NCI-H69 (cell line): ENCODE measurements at regions not wholly inside any gene's neighbourhood (a gene's known extent, or its start where the extent isn't known, plus 50 kb on each side); places are given as distances from the start of the nearest gene placed in this dataset.
"Not testable (repeated sequence)": the region's sequence is repeated elsewhere in the genome, so short reads cannot be mapped to it uniquely, and the experiment has no call there.

ENCODE experiments used
- DNase-seq: peaks from one replicate; lab custom pipeline; 2025; lab: John Stamatoyannopoulos, UW

DNA sequence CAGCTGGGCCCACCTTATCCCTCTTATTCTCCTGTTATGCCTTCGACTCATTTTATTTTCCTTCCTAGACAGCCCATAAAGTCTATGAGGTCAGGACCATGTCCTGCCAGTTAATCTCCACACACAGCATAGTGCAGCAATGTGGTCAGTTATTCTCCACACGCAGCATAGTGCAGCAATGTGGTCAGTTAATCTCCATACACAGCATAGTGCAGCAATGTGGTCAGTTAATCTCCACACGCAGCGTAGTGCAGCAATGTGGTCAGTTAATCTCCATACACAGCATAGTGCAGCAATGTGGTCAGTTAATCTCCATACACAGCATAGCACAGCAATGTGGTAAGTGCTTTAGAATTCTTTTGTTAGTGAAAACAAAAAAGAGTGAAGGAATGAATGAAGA, 77.8 kb downstream of the TEX36 start:
- DNase-seq, result no peak

DNA sequence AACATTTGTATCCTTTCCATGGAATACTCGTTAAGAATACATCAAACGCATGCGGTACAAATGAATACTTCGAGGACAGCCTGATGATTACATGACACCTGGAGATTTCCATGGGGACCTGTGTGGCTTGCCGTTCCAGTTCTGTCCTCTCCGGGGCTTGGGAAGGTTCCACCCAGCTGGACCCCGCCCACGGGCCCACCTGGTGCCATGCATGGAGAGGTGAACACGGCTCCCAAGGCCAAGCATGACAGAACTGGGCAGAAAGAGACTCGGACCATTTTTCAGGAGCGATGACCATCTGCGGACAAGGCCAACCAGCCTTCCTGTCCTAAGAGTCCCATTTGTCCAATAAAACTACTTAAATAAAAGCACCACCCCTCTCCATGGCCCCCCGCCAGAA, 80.1 kb downstream of the TEX36 start:
- no peak for DNase-seq

DNA sequence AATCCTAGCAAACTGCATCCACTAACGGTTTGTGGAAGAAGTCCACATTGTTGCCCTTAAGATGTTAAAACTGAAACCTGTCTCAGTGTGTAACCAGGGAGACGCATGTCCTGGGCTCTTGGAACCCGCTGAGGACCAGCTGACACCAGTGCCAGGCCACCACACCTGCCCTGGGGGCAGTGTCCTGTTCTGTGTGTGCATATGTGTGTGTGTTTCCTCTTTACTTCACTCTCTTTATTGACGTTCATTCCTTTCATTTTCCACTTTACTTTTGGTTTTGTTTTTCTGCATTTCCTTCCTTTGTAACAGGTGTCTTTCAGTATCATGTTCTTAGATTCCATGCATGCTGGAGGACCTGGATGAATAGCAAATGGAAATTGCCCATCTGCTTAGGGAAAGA, 83.8 kb downstream of the TEX36 start:
- DNase-seq, result no peak

DNA sequence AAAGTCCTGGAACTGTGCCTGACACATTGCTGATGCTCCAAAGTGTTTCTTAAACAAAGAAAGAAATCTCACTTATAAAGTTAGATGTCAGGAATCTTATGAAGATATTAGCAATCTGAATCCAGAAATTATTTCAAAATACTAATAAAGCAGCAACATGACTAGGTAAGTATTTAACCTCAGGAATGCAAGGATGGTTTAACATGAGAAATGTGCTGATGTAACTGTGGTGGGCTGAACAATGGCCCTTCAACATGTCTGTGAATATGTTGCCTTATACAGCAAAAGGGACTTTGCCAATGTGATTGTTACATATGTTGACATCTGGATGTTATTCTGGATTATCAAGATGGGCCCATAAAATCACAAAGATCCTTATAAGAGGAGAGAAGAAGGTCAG, 87.1 kb downstream of the TEX36 start:
- no peak for DNase-seq

DNA sequence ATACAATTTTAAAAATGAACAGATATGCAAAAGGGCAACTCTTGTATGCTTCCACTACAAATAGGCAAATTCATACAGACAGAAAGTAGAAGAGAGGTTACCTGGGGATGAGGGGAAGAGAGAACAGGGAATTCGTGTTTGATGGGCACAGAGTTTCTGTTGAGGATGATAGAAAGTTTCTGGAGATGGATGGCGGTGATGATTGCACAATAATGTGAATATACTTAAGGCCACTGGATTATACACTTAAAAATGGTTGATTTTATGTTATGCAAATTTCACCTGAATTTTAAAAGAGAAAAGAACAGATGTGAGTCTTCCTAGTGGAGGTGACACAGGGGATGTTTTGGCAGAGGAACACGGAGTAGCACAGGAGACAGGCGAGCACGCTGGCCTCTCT, 89.3 kb downstream of the TEX36 start:
- DNase-seq, result no peak

DNA sequence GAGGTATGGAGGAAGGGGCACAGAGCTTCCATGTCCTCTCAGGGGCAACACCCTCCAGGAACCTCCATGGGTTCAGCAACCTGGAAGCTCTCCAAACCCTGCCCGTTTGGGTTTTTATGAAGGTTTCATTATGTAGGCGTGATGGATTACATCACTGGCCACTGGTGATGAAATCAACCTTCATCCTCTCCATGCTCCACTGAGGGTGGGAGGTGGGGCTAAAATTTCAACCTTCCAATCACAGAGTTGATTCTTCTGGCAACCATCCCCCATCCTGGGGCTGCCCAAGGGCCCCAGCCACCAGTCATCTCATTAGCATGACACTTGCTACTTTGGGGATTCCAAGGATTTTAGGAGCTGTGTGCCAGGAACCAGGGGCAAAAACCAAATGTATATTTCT, 90.1 kb downstream of the TEX36 start:
- no peak for DNase-seq

DNA sequence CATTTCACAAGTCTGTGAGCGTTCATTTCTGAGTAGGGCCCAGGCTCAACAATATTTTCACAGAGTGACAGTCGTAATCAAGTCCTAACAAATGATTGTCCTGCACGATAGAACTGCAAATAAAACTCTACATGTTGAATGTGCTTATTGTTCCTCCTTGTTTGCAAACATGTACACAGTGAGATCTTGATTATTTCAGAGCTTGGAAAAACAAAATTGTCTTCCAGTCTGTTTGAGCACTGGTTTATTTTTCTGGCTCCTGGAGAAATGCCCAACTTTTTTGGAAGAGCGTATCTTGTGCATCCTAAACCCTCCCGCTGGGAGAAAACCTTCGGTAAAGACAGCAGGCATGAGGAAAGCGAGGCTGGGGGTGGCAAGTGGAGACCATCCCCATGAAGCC, 91.1 kb downstream of the TEX36 start:
- DNase-seq, result no peak

DNA sequence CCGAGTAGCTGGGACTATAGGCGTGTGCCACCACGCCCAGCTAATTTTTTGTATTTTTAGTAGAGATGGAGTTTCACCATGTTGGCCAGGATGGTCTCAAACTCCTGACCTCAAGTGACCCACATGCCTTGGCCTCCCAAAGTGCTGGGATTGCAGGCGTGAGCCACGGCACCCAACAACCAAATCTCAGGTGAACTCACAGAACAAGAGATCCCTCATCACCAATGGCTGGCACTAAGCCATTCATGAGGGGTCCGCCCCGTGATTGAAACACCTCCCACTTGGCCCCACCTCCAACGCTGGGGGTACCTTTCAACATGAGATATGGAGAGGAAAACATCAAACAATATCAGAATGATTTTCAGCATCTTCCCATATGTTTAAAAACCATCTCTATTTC, 94.2 kb downstream of the TEX36 start:
- not testable (repeated sequence) for DNase-seq

DNA sequence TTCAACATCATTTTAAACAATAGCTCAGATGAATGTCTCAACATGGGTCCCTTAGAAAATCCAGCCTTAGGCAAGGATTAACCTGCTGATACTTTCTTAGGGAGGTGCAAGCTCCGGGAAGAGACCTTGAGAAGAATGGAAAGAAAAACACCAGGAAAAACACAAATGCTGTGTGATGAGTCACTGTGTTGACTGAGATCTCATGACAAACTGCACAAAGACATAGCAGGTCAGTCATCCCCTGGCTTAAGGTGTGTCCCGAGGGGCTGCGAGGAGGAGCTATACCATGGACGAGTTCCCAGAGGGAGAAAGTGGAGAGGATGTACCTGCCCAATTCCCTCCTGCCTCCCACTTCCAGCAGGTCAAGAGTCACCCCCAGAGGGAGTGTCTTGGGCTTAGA, 98.0 kb downstream of the TEX36 start:
- DNase-seq, result no peak

DNA sequence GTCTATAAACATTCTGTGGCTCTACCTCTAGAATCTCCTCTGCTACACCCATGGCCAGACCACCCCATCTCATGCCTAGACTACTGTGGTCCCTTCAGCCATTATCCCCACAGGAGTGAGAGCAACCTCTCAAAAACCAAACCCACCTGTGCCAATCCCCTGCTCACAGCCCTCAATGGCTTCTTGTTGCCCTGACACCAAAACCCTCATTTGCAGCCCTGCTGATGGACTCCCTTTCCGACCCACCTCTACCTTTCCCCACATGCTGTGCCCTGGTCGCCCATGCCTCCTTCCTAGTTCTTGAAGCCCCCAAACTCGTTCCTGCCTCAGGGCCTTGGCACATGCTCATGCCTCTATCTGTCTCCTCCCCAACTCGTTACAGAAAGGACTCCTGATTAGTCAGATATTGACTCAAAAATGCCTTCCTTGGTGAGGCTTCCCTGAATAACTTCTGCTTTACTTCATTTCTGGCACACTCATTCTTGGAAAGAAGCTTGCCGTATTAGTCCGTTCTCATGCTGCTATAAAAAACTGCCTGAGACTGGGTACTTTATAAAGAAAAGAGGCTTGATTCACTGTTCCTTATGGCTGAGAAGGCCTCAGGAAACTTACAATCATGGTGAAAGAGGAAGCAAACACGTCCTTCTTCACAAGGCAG, 104.2 kb downstream of the TEX36 start:
- DNase-seq, result no peak

DNA sequence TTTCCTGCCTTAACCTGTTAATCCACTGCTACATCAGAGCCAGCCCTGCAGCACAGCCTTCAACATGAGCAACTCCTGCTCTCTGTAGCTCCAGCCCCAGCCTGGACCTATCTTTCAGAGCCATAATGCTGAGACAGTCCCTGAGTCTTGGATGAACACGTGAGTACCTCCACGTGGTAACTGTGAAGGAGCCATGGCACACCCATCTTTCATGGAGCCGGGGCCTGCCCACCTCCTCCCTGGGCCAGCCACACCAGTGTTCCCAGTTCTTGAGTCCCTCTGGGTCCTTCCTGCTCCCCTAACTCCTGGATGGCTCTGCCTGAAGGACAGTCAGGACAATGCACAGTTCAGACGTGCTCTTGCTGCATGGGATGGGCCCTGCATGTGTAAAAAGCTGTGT, 107.1 kb downstream of the TEX36 start:
- DNase-seq, result no peak

DNA sequence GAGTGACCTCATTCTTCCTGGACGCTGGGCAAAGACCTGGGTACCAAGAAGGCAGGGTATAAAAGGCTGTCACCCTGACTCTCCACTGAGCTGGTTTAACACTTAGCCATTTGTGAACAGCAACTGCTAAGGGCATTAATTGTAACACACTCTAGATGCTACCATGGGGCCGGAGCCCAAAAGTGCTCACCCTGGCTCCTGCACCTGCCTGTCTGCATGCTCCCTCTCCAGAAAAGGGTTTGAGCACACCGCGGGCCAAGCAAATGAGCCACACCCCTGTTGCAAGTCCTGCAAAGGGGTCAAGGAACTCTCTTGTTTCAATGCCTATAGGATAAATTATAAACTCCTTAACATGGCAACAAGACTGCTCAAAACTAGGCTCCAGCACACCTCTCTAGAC, 114.8 kb downstream of the TEX36 start:
- DNase-seq, result no peak

DNA sequence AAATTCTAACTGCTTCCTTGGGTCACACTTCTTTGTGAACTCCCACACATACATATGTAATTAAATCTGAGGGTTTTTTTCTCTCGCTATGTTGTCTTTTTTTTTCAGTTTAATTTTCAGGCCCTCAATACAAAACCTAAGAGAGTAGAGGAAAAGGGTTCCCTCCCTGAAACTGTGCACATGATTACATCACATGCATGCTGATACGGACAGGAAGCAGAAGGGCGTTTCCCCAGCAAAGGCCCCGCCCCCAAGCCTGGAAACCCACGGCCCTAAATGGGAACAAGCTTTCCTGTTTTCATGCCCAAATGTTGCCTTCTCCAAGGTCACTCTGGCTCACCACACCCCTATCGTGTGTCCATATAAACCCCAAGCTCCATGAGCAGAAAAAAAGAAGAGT, 115.4 kb downstream of the TEX36 start:
- DNase-seq, result no peak

DNA sequence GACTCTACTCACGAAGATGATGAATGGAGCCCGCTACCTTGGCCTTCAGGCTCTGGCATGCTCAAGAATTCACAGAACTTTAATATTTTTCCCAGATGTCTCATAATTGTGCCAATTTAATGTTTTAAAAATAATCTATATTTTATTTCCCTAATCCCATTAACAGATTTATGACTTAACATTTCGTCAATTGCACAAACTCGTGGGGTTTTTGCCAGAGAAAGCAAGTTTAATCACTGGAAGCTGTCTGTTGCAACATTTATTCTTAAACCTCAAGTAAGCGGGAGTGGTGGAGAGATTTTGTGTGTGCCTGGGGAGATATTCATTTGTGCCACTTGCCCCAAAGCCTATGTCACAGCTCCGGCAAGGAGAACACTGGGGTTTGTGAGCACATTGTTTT, 117.9 kb downstream of the TEX36 start:
- DNase-seq, result no peak

DNA sequence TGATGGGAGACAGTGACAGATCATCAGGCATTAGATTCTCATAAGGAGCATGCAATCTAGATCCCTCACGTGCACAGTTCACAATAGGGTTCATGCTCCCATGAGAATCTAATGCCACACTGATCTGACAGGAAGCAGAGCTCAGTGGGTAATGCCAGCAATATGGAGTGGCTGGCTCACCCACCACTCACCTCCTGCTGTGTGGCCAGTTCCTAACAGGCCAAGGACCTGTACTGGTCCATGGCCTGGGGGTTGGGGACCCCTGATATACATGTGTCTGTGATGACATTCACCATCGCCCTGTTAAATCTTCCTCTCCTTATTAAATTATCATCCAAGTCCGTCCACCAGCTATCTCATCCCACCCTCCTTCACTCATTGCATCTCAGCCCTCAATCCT, 118.4 kb downstream of the TEX36 start:
- no peak for DNase-seq

DNA sequence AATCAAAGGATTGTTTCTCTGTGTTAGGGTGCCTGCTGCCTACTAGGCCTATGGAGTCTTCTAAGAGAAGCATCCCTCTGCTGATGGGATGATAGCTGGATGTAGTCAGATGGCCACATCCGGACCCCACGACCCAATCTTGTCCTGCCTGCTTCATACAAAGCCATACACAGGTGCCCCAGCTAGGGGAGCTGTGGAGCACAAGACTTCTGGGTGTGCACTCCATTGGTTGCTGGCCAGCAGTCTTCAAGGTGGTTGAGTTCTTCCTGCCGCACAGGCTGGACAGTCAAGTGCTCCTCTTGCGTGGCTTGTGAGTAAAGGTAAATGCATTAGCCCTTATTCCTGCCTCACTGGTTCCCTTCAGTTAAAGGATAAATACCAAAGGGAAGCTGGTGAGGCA, 120.2 kb downstream of the TEX36 start:
- no peak for DNase-seq

DNA sequence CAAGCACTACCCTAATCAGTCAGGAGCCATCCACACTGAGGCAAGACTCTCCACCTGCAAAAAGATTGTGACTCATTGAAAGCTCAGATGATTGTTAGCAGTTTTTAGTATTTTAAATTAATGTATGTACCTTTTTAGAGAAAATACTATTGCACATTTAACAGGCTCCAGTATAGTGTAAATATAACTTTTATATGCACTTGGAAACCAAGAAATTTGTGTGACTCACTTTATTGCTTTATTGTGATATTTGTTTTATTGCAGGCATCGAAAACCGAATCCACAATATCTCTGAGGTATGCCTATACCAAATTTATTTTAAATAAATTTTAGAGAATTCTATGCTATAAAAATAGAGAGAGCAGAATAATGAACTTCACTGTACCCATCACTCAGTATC, 122.0 kb downstream of the TEX36 start:
- no peak for DNase-seq

DNA sequence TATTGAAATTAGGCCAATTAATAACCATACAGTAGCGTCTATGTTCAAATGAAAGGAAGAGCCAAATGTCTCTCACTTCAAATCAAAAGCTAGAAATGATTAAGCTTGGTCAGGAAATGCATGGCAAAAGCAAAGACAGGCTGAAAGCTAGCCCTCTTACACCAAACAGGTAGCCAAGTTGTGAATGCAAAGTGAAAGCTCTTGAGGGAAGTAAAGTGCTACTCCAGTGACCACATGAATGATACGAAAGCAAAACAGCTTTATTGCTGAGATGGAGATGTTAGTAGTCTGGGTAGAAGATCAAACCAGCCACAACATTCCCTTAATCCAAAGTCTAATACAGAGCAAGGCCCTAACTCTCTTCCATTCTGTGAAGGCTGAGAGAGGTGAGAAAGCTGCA, 123.8 kb downstream of the TEX36 start:
- no peak for DNase-seq

DNA sequence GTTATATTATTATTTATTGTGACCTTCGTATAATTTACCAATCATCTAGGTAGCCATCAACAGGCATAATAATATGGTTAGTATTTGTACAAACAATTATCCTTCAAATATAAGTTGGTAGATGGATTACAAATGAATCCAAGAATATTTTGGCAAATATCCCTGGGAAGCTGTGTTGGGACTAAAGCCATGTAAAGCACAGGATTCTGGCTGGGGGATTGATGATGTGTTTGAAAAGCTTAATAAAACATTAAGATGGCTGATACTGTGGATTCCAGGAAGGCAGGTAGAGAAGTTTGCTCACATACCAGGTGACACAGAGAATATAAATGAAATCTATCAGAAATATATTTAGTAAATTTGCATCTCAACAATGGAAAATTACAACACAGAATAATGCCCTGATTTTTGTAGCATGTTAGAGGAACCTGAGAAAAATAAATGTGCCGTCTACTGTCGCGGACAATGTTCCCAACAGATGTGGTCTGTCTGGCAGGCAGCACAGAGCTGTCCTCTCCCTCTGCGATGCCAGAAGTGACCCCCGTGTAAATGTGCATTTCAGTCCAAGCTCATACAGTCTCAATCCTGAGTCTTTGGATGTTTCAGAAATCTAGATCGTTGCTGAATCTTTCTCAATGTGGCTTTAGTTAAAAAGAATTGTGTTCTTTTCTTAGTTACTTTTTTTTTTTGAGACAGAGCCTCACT, 125.0 kb downstream of the TEX36 start:
- no peak for DNase-seq

DNA sequence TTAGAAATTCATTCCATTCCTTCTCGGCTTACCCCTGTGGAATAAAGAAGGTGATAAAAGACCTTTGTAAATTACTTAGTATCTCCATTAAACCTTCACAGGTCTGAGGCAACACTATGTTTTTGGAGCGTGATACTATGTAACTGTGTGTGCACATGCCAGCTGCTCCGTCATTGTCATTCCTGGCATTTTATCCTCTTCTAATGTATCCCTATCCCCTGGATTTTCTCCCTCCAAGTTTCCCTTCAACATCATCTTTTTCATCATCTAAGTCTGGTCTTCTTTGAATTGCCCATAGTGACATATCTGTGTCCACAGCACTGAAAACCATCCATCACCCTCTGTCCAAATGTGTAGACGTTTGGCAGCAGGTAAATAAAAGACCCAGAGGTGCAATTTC, 125.7 kb downstream of the TEX36 start:
- no peak for DNase-seq

DNA sequence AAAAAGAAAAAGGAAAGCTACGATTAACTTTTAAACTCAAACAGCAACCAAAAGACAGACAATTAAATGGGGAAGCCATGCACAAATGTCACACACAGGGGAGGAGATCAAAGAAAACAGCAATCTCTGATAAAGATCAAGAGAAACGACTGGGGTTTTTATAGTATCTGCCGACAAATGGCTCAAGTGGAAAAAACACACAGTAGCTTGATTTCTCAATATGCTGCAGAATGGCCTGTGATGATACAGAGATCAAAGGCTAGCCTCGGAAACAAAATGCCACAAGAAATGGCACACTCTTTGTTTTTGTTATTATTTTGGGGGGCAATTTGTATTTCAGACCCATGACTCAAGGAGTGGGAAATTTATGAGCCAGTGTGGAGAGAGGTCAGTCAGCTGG, 126.1 kb downstream of the TEX36 start:
- DNase-seq, result no peak

DNA sequence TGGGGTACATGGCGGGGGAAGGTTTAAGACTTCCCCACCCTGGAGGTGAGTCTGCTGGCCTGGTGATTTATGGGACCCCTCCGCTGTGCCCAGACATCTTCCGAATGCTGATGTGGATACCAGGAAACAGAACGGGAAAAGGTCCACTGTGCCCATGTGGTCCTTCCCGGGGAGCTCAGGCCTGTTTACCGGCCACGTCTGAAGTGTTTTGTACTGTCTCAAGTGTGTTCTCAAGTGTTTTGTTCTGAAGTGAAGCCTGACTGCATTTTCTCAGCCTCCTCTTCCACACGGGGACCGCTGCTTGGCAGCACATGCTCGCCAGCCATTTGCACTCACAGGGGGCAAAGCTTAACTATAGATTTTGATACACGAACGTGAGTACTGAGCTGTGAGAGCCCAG, 127.2 kb downstream of the TEX36 start:
- no peak for DNase-seq

DNA sequence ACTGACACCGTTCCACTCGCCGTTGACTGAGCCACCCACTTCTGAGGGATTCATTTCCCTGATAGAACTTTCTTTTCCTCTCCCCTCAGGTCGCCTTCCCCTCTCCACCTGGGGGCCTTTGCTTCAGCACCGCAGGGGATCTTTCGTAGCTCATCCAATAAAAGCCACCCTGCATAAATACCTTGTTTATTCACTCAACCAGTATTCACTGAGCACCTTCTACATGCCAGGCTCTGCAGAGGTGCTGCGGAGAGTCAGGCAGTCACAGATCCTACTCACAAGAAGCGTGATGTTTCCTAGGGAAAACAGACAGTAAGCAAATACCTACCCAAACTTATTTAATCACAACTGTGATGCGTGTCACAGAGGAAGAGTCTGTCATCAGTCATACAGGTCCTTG, 127.7 kb downstream of the TEX36 start:
- DNase-seq, result no peak

DNA sequence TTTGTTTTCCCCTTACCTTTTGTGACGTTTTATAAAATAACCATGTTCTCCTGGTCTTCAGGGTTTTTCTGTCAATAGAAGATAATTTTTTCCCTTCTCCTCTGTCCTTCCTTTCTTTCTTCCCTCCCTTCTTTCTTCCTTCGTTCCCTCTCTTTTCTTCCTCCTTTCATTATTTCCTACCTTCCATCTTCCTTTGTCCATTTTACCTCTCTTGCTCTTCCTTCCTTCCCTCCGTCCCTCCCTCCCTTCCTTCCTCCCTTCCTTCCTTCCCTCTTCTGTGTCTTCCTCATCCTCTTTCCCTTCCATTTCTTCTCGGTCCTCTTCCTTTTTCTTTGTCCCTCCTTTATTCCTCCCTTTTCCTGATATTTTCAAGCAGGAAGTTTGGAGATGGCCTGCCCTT, 128.2 kb downstream of the TEX36 start:
- DNase-seq, result no peak
